T follicular helper cell (primary cell): ENCODE measurements at regions not wholly inside any gene's neighbourhood (a gene's known extent, or its start where the extent isn't known, plus 50 kb on each side); places are given as distances from the start of the nearest gene placed in this dataset.
"Not testable (repeated sequence)": the region's sequence is repeated elsewhere in the genome, so short reads cannot be mapped to it uniquely, and the experiment has no call there.

Source experiments
- DNase-seq: peaks from one replicate; pipeline ENCODE4 v3.0.0-alpha.2; 2020; ENCODE audit warnings: low read depth

- no peak for DNase-seq
Observed at GRCh38 chr11:134866981-134867675, 455.1 kb upstream of the B3GAT1 start.

GRCh38 chr11:134866215-134866614 lies 454.2 kb upstream of the B3GAT1 start:
- DNase-seq = no peak

- no peak for DNase-seq
Observed at GRCh38 chr11:134864968-134865305, 452.9 kb upstream of the B3GAT1 start.

GRCh38 chr11:134864233-134864967 lies 452.4 kb upstream of the B3GAT1 start:
- no peak for DNase-seq

GRCh38 chr11:134863294-134863693 lies 451.3 kb upstream of the B3GAT1 start:
- no peak for DNase-seq

GRCh38 chr11:134862587-134863195 lies 450.6 kb upstream of the B3GAT1 start:
- DNase-seq = no peak

GRCh38 chr11:134862105-134862502 lies 450.1 kb upstream of the B3GAT1 start:
- DNase-seq = no peak

GRCh38 chr11:134861490-134862104 lies 449.6 kb upstream of the B3GAT1 start:
- no peak for DNase-seq

- no peak for DNase-seq
Observed at GRCh38 chr11:134858783-134859480, 446.9 kb upstream of the B3GAT1 start.

- no peak for DNase-seq
Observed at GRCh38 chr11:134857035-134857434, 445.0 kb upstream of the B3GAT1 start.

GRCh38 chr11:134856056-134856971 lies 444.3 kb upstream of the B3GAT1 start:
- no peak for DNase-seq

- no peak for DNase-seq
Observed at GRCh38 chr11:134853992-134854991, 442.2 kb upstream of the B3GAT1 start.

- DNase-seq = not testable (repeated sequence)
Observed at GRCh38 chr11:134851503-134852224, 439.6 kb upstream of the B3GAT1 start.

GRCh38 chr11:134850566-134850965 lies 438.5 kb upstream of the B3GAT1 start:
- no peak for DNase-seq

GRCh38 chr11:134849833-134850232 lies 437.8 kb upstream of the B3GAT1 start:
- no peak for DNase-seq

- no peak for DNase-seq
Observed at GRCh38 chr11:134847083-134847715, 435.2 kb upstream of the B3GAT1 start.

- DNase-seq = no peak
Observed at GRCh38 chr11:134846328-134847082, 434.5 kb upstream of the B3GAT1 start.
